ENCODE measurements at regions not wholly inside any gene's neighbourhood (a gene's known extent, or its start where the extent isn't known, plus 50 kb on each side); places are given as distances from the start of the nearest gene placed in this dataset.

DNA sequence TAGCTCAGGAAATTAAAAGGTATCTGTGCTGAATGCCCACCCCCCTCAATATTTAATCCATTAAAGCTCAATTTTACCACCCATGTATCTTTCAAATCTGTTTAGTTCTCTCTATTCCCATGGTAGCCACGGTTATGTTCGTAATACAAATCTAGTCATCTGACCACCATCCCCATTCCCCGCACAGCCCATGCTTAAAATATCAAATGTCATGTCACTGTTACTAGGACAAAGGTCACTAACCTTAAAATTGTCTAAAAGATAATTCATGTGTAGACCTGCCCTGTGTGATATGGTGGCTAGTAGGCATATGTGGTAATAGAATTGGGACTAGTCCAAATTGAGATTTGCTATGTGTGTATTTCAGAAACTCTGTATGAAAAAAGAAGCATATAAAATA, 728.5 kb upstream of the B3GALT2 start:
- ATAC-seq: no peak

DNA sequence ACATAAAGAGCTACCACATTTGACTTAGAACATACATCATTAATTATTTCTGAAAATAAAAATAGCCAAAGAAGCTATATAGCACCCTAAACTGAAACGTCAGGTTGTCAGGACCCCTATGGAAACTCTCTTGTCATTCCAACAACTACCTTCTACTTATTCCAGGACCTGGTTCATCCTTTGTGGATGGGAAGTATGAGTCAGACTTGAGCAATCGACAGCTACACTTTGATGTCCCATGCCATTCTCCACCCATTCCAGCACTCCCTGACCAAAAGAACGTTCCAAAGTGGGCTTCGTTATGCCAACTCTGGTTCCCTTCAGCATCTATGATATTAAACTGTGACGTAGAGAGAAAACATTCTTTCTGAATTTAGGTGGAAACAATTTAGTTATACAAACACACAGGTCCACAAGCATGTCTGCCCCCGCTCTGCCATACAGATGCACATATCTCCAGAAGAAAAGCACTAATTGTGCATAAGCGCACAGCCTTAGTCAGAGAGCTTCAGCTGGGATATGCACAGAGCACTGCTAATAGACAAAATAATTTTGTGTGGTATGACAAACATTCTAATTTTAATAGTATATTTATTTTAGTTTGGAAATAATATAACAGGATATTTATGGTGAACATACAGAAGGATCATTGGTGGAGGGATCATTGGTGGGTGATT, 723.1 kb upstream of the B3GALT2 start:
- intact Hi-C loops (cut with DNase I; ENCODE audit: low total_unique reads): no loop called here
- Histone ChIP-seq H3K4me1 (no peaks in the 10 kb centered on the region), H3K27ac (no peak overlapping the region), H3K9me3 (no peaks in the 10 kb centered on the region), H3K27me3 (no peaks in the 10 kb centered on the region), H3K36me3 (no peaks in the 10 kb centered on the region), H3K4me3 (no peak overlapping the region)
- ATAC-seq: no peak
- in situ Hi-C loops (cut with MboI; ENCODE audit: low sequenced_read_pairs in 4 of 4): no loop called here
- TF ChIP-seq, protein P1, sequence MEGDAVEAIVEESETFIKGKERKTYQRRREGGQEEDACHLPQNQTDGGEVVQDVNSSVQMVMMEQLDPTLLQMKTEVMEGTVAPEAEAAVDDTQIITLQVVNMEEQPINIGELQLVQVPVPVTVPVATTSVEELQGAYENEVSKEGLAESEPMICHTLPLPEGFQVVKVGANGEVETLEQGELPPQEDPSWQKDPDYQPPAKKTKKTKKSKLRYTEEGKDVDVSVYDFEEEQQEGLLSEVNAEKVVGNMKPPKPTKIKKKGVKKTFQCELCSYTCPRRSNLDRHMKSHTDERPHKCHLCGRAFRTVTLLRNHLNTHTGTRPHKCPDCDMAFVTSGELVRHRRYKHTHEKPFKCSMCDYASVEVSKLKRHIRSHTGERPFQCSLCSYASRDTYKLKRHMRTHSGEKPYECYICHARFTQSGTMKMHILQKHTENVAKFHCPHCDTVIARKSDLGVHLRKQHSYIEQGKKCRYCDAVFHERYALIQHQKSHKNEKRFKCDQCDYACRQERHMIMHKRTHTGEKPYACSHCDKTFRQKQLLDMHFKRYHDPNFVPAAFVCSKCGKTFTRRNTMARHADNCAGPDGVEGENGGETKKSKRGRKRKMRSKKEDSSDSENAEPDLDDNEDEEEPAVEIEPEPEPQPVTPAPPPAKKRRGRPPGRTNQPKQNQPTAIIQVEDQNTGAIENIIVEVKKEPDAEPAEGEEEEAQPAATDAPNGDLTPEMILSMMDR (IDR thresholded peaks at IDR 0.05 in 4 of 5, conservative IDR thresholded peaks at IDR 0.05 in 1 of 5): no peak
- TF ChIP-seq POLR2A (IDR thresholded peaks at IDR 0.05): no peak
- DNase-seq: no peak

More for the DNA sequence above, 728.5 kb upstream of the B3GALT2 start:
- Histone ChIP-seq H3K36me3 (no peaks in the 10 kb centered on the region), H3K4me1 (no peaks in the 10 kb centered on the region), H3K4me3 (no peak overlapping the region), H3K9me3 (no peaks in the 10 kb centered on the region), H3K27me3 (no peaks in the 10 kb centered on the region), H3K27ac (no peak overlapping the region)
- in situ Hi-C loops (cut with MboI; ENCODE audit: low sequenced_read_pairs in 4 of 4): no loop called here
- TF ChIP-seq, protein P1 (IDR thresholded peaks at IDR 0.05 in 4 of 5, conservative IDR thresholded peaks at IDR 0.05 in 1 of 5): no peak
- no peak for TF ChIP-seq POLR2A (IDR thresholded peaks at IDR 0.05)
- no peak for DNase-seq
- intact Hi-C loops (cut with DNase I; ENCODE audit: low total_unique reads): no loop called here

DNA sequence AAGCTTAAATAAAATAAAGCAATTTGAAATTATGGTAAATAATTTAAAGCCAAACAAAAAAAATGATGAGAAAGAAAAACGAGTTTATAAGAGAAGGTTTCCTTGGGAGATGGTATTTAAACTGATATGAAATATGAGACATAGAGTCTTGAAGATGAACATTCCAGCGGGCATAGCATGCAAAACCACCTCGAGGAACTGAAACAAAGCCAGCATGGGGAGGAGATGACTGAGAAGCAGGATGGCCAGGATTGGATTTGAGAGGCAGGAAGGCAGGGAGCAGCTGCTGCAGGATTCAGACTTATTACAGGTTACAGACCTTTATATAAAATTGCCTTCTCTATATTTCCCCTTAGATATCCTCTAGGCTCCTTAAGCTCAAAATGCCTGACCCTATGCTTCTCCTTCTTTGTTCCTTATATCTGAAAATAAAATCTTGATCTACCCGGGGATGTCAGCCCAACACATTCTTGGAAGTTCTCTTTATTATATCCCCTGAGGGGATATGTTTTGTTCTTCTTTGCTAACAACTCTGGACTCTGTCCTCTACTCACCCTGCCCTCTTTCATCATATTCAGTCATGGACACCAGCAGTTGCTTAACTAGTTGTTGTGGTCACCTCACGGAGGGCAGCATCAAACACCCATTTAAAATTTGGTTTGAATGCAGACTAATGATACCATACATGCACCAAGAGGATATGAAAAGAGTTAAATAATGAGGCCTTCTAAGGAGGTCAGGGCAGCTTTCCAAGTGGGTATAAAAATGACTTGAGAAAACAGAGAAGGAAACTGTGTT, 719.1 kb upstream of the B3GALT2 start:
- intact Hi-C loops (cut with DNase I; ENCODE audit: low total_unique reads): no loop called here
- H3K27ac ChIP-seq: no peak overlapping the region
- H3K4me3 ChIP-seq: no peak overlapping the region
- H3K27me3 ChIP-seq: no peaks in the 10 kb centered on the region
- no peak for DNase-seq
- H3K9me3 ChIP-seq: no peaks in the 10 kb centered on the region
- H3K36me3 ChIP-seq: no peaks in the 10 kb centered on the region
- no peak for TF ChIP-seq POLR2A (IDR thresholded peaks at IDR 0.05)
- TF ChIP-seq, protein P1 (IDR thresholded peaks at IDR 0.05 in 4 of 5, conservative IDR thresholded peaks at IDR 0.05 in 1 of 5): no peak
- ATAC-seq: no peak
- in situ Hi-C loops (cut with MboI; ENCODE audit: low sequenced_read_pairs in 4 of 4): no loop called here
- no peaks in the 10 kb centered on the region for H3K4me1 ChIP-seq

DNA sequence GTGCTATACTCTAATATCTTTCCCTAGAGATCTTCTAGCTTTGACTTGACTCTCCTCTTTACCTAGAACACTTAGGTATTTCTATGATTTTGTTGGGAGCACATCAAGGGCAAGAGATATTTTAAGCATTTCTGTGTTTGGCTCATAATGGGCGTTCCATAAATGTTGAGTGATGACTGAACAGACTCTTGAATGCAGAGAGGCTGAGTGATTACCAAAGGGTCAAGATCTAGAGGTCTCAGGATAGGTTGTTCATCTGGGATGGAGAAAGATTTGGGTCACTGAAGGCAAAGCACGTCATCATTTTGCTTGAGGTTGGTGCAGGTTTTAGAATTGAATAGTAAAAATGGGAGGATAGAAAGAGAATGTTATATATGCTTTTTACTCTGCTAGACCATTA, 705.4 kb upstream of the B3GALT2 start:
- ATAC-seq: no peak
- in situ Hi-C loops (cut with MboI; ENCODE audit: low sequenced_read_pairs in 4 of 4): no loop called here
- no peak for DNase-seq
- Histone ChIP-seq H3K9me3 (no peaks in the 10 kb centered on the region), H3K4me1 (no peaks in the 10 kb centered on the region), H3K27me3 (no peaks in the 10 kb centered on the region), H3K27ac (no peak overlapping the region), H3K36me3 (no peaks in the 10 kb centered on the region), H3K4me3 (no peak overlapping the region)
- TF ChIP-seq POLR2A (IDR thresholded peaks at IDR 0.05): no peak
- TF ChIP-seq, protein P1 (IDR thresholded peaks at IDR 0.05 in 4 of 5, conservative IDR thresholded peaks at IDR 0.05 in 1 of 5): no peak
- intact Hi-C loops (cut with DNase I; ENCODE audit: low total_unique reads): no loop called here
